Smooth muscle cell (in vitro differentiated cells): ENCODE measurements at regions not wholly inside any gene's neighbourhood (a gene's known extent, or its start where the extent isn't known, plus 50 kb on each side); places are given as distances from the start of the nearest gene placed in this dataset.

ENCODE experiments used
- DNase-seq: peaks from one replicate; lab custom pipeline; 2025; ENCODE audit not compliant: unreplicated experiment; lab: John Stamatoyannopoulos, UW
- H2AFZ ChIP-seq: fragments of 200-600 bp; sonication (generic); 2 replicates; pipeline ENCODE4 v1.6.0; 2016; ENCODE audit warnings: antibody characterized with exemption, low read depth, mild to moderate bottlenecking
- H3F3A ChIP-seq: fragments of 200-600 bp; sonication (generic); 2 replicates; pipeline ENCODE4 v1.6.0; 2017; ENCODE audit warnings: antibody characterized with exemption, low read depth
- H3K27ac ChIP-seq: fragments of 200-600 bp; sonication (generic); 2 replicates; pipeline ENCODE4 v1.5.1; 2016; ENCODE audit warnings: low read depth, mild to moderate bottlenecking
- H3K27me3 ChIP-seq: fragments of 200-600 bp; sonication (generic); 2 replicates; pipeline ENCODE4 v1.6.1; 2016; ENCODE audit warnings: low read depth, mild to moderate bottlenecking
- H3K36me3 ChIP-seq: fragments of 200-600 bp; sonication (generic); 2 replicates; pipeline ENCODE4 v1.5.1; 2016; ENCODE audit warnings: low read depth
- H3K4me1 ChIP-seq: fragments of 200-600 bp; sonication (generic); 2 replicates; pipeline ENCODE4 v1.5.1; 2016; ENCODE audit warnings: low read depth
- H3K4me2 ChIP-seq: fragments of 200-600 bp; sonication (generic); 2 replicates; pipeline ENCODE4 v1.6.0; 2016; ENCODE audit warnings: mild to moderate bottlenecking
- H3K4me3 ChIP-seq: fragments of 200-600 bp; sonication (generic); 2 replicates; pipeline ENCODE4 v1.5.1; 2016; ENCODE audit warnings: mild to moderate bottlenecking
- H3K79me2 ChIP-seq: fragments of 200-600 bp; sonication (generic); 2 replicates; pipeline ENCODE4 v1.6.0; 2016; ENCODE audit warnings: low read depth, mild to moderate bottlenecking
- H3K9ac ChIP-seq: fragments of 200-600 bp; sonication (generic); 2 replicates; pipeline ENCODE4 v1.6.0; 2016; ENCODE audit warnings: low read depth
- H3K9me3 ChIP-seq: fragments of 200-600 bp; sonication (generic); replicated peaks from 2 replicates; pipeline ENCODE4 v1.5.1; 2016; ENCODE audit warnings: low read depth
- H4K20me1 ChIP-seq: fragments of 200-600 bp; sonication (generic); 2 replicates; pipeline ENCODE4 v1.6.0; 2016; ENCODE audit warnings: low read depth
- WGBS: methylation state at CpG from one replicate; pipeline ENCODE4 v1.1.7; 2016; ENCODE audit warnings: low lambda C conversion rate; 5-methylcytosine and 5-hydroxymethylcytosine counted together
- TF ChIP-seq, protein P1 (sequence below): fragments of 200-600 bp; sonication (generic); IDR thresholded peaks from 2 replicates; pipeline ENCODE4 v1.5.1; 2017; ENCODE audit warnings: borderline replicate concordance, mild to moderate bottlenecking, antibody characterized with exemption; ENCODE audit not compliant: insufficient read depth, poor library complexity, severe bottlenecking

DNA sequence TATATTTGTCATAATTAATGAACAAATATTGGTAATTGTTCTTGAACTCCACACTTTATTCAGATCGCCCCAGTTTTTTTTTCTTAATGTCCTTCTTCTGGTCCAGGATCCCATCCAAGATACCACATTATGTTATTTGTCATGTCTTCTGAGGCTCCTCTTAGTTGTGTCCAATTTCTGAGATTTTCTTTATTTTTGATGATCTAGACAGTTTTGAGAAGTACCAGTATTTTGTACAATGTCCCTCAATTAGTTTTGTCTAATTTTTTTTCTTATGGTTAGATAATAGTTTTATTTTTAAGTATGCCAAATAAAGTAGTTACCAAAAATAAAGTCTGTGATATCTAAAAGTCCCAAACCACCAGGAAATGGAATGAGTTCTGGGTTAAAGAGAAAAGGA, 440.8 kb upstream of the ATP2B1 start:
- Histone ChIP-seq H3K9ac (no peak overlapping the region), H3K9me3 (no peaks in the 10 kb centered on the region), H3K4me3 (no peak overlapping the region), H2AFZ (no peak overlapping the region), H3K79me2 (no peaks in the 10 kb centered on the region), H3K4me2 (no peak overlapping the region), H3K27me3 (no peaks in the 10 kb centered on the region), H3K4me1 (no peaks in the 10 kb centered on the region), H3F3A (no peaks in the 10 kb centered on the region), H3K27ac (no peak overlapping the region), H3K36me3 (no peaks in the 10 kb centered on the region), H4K20me1 (no peaks in the 10 kb centered on the region)
- 97% methylated on average over 1 of the region's 1 CpG for WGBS
- no peak for DNase-seq
- TF ChIP-seq, protein P1, sequence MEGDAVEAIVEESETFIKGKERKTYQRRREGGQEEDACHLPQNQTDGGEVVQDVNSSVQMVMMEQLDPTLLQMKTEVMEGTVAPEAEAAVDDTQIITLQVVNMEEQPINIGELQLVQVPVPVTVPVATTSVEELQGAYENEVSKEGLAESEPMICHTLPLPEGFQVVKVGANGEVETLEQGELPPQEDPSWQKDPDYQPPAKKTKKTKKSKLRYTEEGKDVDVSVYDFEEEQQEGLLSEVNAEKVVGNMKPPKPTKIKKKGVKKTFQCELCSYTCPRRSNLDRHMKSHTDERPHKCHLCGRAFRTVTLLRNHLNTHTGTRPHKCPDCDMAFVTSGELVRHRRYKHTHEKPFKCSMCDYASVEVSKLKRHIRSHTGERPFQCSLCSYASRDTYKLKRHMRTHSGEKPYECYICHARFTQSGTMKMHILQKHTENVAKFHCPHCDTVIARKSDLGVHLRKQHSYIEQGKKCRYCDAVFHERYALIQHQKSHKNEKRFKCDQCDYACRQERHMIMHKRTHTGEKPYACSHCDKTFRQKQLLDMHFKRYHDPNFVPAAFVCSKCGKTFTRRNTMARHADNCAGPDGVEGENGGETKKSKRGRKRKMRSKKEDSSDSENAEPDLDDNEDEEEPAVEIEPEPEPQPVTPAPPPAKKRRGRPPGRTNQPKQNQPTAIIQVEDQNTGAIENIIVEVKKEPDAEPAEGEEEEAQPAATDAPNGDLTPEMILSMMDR, result no peak

- no peak overlapping the region for H2AFZ ChIP-seq
- no peaks in the 10 kb centered on the region for H3K4me1 ChIP-seq
- H3K9me3 ChIP-seq, result no peaks in the 10 kb centered on the region
- TF ChIP-seq, protein P1, result no peak
- no peak overlapping the region for H3K4me3 ChIP-seq
- H3K27me3 ChIP-seq, result no peaks in the 10 kb centered on the region
- H3K4me2 ChIP-seq, result no peak overlapping the region
- H3F3A ChIP-seq, result no peaks in the 10 kb centered on the region
- H3K36me3 ChIP-seq, result no peaks in the 10 kb centered on the region
- no peak overlapping the region for H3K9ac ChIP-seq
- WGBS, result 96% methylated on average over 4 of the region's 4 CpGs
- no peak for DNase-seq
- no peaks in the 10 kb centered on the region for H4K20me1 ChIP-seq
- H3K79me2 ChIP-seq, result no peaks in the 10 kb centered on the region
- no peak overlapping the region for H3K27ac ChIP-seq
Observed at GRCh38 chr12:90129366-90130030, 420.9 kb upstream of the ATP2B1 start.

DNA sequence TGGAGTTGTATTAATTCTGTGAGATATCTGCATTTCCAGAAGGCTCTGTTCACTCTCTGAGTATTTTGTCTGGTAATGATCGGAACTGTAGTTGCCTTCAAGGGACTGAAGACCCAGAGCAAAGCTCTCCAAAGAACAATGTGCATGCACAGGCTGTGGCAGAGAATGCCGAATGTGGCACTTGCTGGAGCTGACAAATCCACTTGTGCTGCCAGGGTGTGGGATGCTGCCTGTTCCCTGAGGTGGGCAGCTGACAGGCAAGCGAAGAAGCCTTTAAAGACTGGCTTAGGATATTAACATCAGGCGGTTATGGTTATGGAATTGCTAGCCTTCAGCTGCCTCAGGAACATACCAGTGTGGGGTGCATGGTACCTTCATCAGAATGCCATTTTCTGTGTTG, 419.9 kb upstream of the ATP2B1 start:
- Histone ChIP-seq H3K4me1 (no peaks in the 10 kb centered on the region), H4K20me1 (no peaks in the 10 kb centered on the region), H3K4me2 (no peak overlapping the region), H3K79me2 (no peaks in the 10 kb centered on the region), H3K4me3 (no peak overlapping the region), H2AFZ (no peak overlapping the region), H3K27me3 (no peaks in the 10 kb centered on the region), H3K9me3 (no peaks in the 10 kb centered on the region), H3F3A (no peaks in the 10 kb centered on the region), H3K9ac (no peak overlapping the region), H3K36me3 (no peaks in the 10 kb centered on the region), H3K27ac (no peak overlapping the region)
- whole genome bisulfite sequencing, result 69% methylated on average over 4 of the region's 4 CpGs
- TF ChIP-seq, protein P1, result no peak
- no peak for DNase-seq

DNA sequence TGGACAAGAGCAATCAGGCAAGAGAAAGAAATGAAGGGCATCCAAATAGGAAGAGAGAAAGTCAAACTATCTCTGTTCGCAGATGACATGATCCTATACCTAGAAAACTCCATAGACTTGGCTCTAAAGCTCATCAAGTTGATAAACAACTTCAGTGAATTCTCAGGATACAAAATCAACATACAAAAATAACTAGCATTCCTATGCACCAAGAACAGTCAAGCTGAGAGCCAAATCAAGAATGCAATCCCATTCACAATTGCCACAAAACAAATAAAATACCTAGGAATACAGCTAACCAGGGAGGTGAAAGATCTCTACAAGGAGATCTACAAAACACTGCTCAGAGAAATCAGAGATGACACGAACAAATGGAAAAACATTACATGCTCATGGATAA, 417.5 kb upstream of the ATP2B1 start:
- Histone ChIP-seq H3F3A (no peaks in the 10 kb centered on the region), H2AFZ (no peak overlapping the region), H3K27me3 (no peaks in the 10 kb centered on the region), H3K9ac (no peak overlapping the region), H3K36me3 (no peaks in the 10 kb centered on the region), H3K27ac (no peak overlapping the region), H3K4me2 (no peak overlapping the region), H3K4me1 (no peaks in the 10 kb centered on the region), H4K20me1 (no peaks in the 10 kb centered on the region), H3K4me3 (no peak overlapping the region), H3K9me3 (no peaks in the 10 kb centered on the region), H3K79me2 (no peaks in the 10 kb centered on the region)
- TF ChIP-seq, protein P1, result no peak
- DNase-seq, result no peak
- 94% methylated on average over 2 of the region's 2 CpGs for WGBS
